ENCODE measurements at regions not wholly inside any gene's neighbourhood (a gene's known extent, or its start where the extent isn't known, plus 50 kb on each side); places are given as distances from the start of the nearest gene placed in this dataset.

DNA sequence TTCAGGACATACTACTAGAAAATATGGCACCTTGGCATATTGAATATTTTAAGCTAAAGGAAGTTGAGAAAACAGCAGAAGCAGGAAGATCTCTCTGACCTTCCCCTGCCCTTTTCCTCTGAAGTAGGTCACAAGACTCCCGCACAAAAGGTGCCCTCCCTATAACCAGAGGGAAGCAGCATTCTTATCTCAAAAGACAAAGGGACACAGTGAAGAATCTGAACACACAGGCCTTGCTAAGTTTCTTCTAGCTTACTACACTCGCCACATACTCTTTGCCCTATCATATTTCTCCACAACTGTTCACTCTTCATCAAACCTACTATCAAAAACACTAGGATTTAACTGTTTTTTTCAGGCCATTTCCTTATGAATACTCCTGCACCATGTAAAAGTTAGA is 151.2 kb downstream of the ELOVL4 start:
- TF ChIP-seq, protein P1, sequence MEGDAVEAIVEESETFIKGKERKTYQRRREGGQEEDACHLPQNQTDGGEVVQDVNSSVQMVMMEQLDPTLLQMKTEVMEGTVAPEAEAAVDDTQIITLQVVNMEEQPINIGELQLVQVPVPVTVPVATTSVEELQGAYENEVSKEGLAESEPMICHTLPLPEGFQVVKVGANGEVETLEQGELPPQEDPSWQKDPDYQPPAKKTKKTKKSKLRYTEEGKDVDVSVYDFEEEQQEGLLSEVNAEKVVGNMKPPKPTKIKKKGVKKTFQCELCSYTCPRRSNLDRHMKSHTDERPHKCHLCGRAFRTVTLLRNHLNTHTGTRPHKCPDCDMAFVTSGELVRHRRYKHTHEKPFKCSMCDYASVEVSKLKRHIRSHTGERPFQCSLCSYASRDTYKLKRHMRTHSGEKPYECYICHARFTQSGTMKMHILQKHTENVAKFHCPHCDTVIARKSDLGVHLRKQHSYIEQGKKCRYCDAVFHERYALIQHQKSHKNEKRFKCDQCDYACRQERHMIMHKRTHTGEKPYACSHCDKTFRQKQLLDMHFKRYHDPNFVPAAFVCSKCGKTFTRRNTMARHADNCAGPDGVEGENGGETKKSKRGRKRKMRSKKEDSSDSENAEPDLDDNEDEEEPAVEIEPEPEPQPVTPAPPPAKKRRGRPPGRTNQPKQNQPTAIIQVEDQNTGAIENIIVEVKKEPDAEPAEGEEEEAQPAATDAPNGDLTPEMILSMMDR (IDR thresholded peaks at IDR 0.05; ENCODE audit: poor library complexity, severe bottlenecking) = no peak
- TF ChIP-seq, protein P2, sequence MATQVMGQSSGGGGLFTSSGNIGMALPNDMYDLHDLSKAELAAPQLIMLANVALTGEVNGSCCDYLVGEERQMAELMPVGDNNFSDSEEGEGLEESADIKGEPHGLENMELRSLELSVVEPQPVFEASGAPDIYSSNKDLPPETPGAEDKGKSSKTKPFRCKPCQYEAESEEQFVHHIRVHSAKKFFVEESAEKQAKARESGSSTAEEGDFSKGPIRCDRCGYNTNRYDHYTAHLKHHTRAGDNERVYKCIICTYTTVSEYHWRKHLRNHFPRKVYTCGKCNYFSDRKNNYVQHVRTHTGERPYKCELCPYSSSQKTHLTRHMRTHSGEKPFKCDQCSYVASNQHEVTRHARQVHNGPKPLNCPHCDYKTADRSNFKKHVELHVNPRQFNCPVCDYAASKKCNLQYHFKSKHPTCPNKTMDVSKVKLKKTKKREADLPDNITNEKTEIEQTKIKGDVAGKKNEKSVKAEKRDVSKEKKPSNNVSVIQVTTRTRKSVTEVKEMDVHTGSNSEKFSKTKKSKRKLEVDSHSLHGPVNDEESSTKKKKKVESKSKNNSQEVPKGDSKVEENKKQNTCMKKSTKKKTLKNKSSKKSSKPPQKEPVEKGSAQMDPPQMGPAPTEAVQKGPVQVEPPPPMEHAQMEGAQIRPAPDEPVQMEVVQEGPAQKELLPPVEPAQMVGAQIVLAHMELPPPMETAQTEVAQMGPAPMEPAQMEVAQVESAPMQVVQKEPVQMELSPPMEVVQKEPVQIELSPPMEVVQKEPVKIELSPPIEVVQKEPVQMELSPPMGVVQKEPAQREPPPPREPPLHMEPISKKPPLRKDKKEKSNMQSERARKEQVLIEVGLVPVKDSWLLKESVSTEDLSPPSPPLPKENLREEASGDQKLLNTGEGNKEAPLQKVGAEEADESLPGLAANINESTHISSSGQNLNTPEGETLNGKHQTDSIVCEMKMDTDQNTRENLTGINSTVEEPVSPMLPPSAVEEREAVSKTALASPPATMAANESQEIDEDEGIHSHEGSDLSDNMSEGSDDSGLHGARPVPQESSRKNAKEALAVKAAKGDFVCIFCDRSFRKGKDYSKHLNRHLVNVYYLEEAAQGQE (IDR thresholded peaks at IDR 0.05; ENCODE audit: borderline replicate concordance) = no peak
- TF ChIP-seq RAD21 (conservative IDR thresholded peaks at IDR 0.05) = no peak
- no peak for TF ChIP-seq EZH2 (IDR thresholded peaks at IDR 0.05; ENCODE audit: borderline replicate concordance, insufficient read depth, low read length, poor library complexity, severe bottlenecking)
- TF ChIP-seq POLR2AphosphoS5 (IDR thresholded peaks at IDR 0.05) = no peak
- no peak for TF ChIP-seq TAF1 (IDR thresholded peaks at IDR 0.05; ENCODE audit: low read depth)
- no peak for TF ChIP-seq EP300 (conservative IDR thresholded peaks at IDR 0.05; ENCODE audit: poor library complexity, severe bottlenecking)

All from neural cell (in vitro differentiated cells).